ENCODE measurements at regions not wholly inside any gene's neighbourhood (a gene's known extent, or its start where the extent isn't known, plus 50 kb on each side); places are given as distances from the start of the nearest gene placed in this dataset.

DNA sequence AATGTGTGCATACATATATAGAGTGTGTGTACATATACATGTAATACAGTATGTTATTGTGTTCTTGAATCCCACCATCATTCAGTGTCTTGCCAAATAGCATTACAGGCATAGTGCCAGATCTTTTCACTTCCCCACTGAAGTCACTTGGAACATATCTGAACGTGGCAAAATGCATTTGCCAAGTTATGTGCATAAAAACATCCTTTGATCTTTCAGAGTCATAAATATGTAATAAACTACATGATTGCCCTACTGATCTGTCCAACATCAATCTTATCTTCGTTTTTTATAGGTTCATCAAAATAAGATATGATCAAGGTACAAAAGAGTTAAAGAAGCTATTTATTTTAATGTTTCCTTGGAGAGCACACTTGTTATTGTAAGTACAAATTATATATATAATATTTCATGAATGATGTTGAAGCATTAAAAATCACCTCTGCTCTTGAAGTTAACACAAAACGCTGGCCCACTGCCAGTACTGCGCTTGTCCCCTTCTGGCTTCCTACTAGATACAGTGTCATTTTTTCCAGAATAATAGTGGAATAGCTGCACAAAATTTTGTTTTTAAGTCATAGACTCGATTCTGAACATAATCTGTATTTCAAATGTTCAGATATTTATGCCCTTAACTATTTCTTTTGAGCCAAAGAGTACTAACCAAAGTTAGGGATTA, 549.5 kb upstream of the ARRDC4 start:
- H3K4me1 Mint-ChIP-seq (ENCODE audit: low read depth, unreplicated experiment) = no peaks in the 10 kb centered on the region
- H3K4me3 Mint-ChIP-seq (ENCODE audit: unreplicated experiment) = no peak overlapping the region
- no peak overlapping the region for H3K27ac Mint-ChIP-seq (ENCODE audit: unreplicated experiment)
- intact Hi-C loops (cut with micrococcal nuclease; ENCODE audit: unreplicated experiment) = no loop called here
- H3K4me3 ChIP-seq (ENCODE audit: low read depth, low read length) = no peak overlapping the region
- BruUV-seq (replicated peaks) = no TSS peak
- no peaks in the 10 kb centered on the region for H3K27me3 ChIP-seq (replicated peaks; ENCODE audit: control insufficient read depth, insufficient read depth, low read length)
- TF ChIP-seq, protein P1, sequence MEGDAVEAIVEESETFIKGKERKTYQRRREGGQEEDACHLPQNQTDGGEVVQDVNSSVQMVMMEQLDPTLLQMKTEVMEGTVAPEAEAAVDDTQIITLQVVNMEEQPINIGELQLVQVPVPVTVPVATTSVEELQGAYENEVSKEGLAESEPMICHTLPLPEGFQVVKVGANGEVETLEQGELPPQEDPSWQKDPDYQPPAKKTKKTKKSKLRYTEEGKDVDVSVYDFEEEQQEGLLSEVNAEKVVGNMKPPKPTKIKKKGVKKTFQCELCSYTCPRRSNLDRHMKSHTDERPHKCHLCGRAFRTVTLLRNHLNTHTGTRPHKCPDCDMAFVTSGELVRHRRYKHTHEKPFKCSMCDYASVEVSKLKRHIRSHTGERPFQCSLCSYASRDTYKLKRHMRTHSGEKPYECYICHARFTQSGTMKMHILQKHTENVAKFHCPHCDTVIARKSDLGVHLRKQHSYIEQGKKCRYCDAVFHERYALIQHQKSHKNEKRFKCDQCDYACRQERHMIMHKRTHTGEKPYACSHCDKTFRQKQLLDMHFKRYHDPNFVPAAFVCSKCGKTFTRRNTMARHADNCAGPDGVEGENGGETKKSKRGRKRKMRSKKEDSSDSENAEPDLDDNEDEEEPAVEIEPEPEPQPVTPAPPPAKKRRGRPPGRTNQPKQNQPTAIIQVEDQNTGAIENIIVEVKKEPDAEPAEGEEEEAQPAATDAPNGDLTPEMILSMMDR (IDR thresholded peaks at IDR 0.05; ENCODE audit: insufficient read depth in 1 of 2, low read depth in 1 of 2, low read length in 1 of 2, severe bottlenecking in 1 of 2, unreplicated experiment in 1 of 2) = no peak
- DNase-seq = no peak
- no peaks in the 10 kb centered on the region for H3K4me1 ChIP-seq
- H3K27me3 Mint-ChIP-seq (ENCODE audit: insufficient read depth, unreplicated experiment) = no peaks in the 10 kb centered on the region
- ChIA-PET CTCF (no interaction called here), POLR2A (no interaction called here)
- H3K36me3 ChIP-seq (ENCODE audit: control insufficient read depth, insufficient read depth, low read length) = no peaks in the 10 kb centered on the region
- no peaks in the 10 kb centered on the region for H3K36me3 Mint-ChIP-seq (ENCODE audit: insufficient read depth, unreplicated experiment)
- H3K9me3 Mint-ChIP-seq (ENCODE audit: unreplicated experiment) = no peaks in the 10 kb centered on the region
- H3K9me3 ChIP-seq = no peaks in the 10 kb centered on the region

DNA sequence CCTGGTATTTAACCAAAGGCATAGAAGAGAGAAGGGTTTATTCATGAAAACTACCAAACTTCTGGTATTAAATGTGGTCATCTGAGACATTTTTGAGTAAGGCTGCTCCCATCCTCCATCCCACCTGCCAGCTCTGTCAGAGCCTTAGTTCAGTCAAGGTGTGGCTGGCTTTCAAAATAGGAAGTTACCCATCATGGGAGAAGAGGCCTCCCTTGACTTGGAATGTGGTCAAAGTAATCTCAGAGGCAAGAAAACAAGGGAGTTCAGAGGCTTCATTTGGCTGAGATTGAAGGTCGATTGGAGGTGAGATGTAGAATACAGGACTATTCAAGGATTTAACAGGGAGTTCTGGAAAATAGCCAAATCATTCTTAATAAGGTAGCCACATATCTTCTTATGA, 540.4 kb upstream of the ARRDC4 start:
- Mint-ChIP-seq H3K4me3 (ENCODE audit: unreplicated experiment) (no peak overlapping the region), H3K27me3 (ENCODE audit: insufficient read depth, unreplicated experiment) (no peaks in the 10 kb centered on the region), H3K4me1 (ENCODE audit: low read depth, unreplicated experiment) (no peaks in the 10 kb centered on the region), H3K27ac (ENCODE audit: unreplicated experiment) (no peak overlapping the region), H3K36me3 (ENCODE audit: insufficient read depth, unreplicated experiment) (no peaks in the 10 kb centered on the region), H3K9me3 (ENCODE audit: unreplicated experiment) (peaks cover 9% of the 10 kb centered on the region)
- no peaks in the 10 kb centered on the region for H3K9me3 ChIP-seq
- ChIA-PET CTCF (no interaction called here), POLR2A (no interaction called here)
- H3K36me3 ChIP-seq (ENCODE audit: control insufficient read depth, insufficient read depth, low read length) = no peaks in the 10 kb centered on the region
- TF ChIP-seq, protein P1 (IDR thresholded peaks at IDR 0.05; ENCODE audit: insufficient read depth in 1 of 2, low read depth in 1 of 2, low read length in 1 of 2, severe bottlenecking in 1 of 2, unreplicated experiment in 1 of 2) = no peak
- intact Hi-C loops (cut with micrococcal nuclease; ENCODE audit: unreplicated experiment) = no loop called here
- H3K27me3 ChIP-seq (replicated peaks; ENCODE audit: control insufficient read depth, insufficient read depth, low read length) = no peaks in the 10 kb centered on the region
- H3K4me3 ChIP-seq (ENCODE audit: low read depth, low read length) = no peak overlapping the region
- no TSS peak for BruUV-seq (replicated peaks)
- H3K4me1 ChIP-seq = no peaks in the 10 kb centered on the region
- DNase-seq = no peak

DNA sequence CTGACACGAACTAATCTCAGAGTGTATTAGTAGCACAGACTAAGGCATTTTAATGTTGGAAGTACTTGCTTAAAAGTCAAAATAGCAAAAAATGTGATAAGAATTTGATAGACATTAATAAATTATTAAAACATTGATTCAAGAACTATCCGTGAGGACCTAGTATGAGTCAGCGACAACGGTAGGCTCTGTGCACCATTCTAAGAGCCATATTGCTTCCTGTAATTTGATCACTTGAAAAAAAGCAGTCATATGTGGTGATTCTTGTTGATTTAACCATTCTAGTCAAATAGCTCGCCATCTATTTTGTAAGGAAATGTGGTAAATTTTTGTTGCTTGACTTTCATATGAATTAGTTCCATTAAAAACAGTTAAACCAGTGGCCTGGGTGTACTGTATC, 534.9 kb upstream of the ARRDC4 start:
- POLR2A ChIA-PET = no interaction called here
- no peaks in the 10 kb centered on the region for H3K36me3 Mint-ChIP-seq (ENCODE audit: insufficient read depth, unreplicated experiment)

More for the DNA sequence above, 534.9 kb upstream of the ARRDC4 start:
- H3K27ac Mint-ChIP-seq (ENCODE audit: unreplicated experiment) = no peak overlapping the region
- DNase-seq = no peak
- no peaks in the 10 kb centered on the region for H3K36me3 ChIP-seq (ENCODE audit: control insufficient read depth, insufficient read depth, low read length)
- intact Hi-C loops (cut with micrococcal nuclease; ENCODE audit: unreplicated experiment) = no loop called here
- no peaks in the 10 kb centered on the region for H3K27me3 Mint-ChIP-seq (ENCODE audit: insufficient read depth, unreplicated experiment)
- CTCF ChIA-PET = no interaction called here
- no peaks in the 10 kb centered on the region for H3K27me3 ChIP-seq (replicated peaks; ENCODE audit: control insufficient read depth, insufficient read depth, low read length)
- no peak overlapping the region for H3K4me3 ChIP-seq (ENCODE audit: low read depth, low read length)
- no TSS peak for BruUV-seq (replicated peaks)
- peaks cover 3% of the 10 kb centered on the region for H3K9me3 Mint-ChIP-seq (ENCODE audit: unreplicated experiment)
- no peak overlapping the region for H3K4me3 Mint-ChIP-seq (ENCODE audit: unreplicated experiment)
- TF ChIP-seq, protein P1 (IDR thresholded peaks at IDR 0.05; ENCODE audit: insufficient read depth in 1 of 2, low read depth in 1 of 2, low read length in 1 of 2, severe bottlenecking in 1 of 2, unreplicated experiment in 1 of 2) = no peak
- no peaks in the 10 kb centered on the region for H3K4me1 Mint-ChIP-seq (ENCODE audit: low read depth, unreplicated experiment)
- H3K9me3 ChIP-seq = no peaks in the 10 kb centered on the region
- H3K4me1 ChIP-seq = no peaks in the 10 kb centered on the region
